Endothelial cell of umbilical vein (primary cell): ENCODE measurements at regions not wholly inside any gene's neighbourhood (a gene's known extent, or its start where the extent isn't known, plus 50 kb on each side); places are given as distances from the start of the nearest gene placed in this dataset.

ENCODE experiments used
- BruUV-seq: library from RNA; stranded (reverse); fragments of 400-500 nt; replicated peaks from 2 replicates; lab custom pipeline; 2021; lab: Mats Ljungman, UMichigan
- CTCF ChIA-PET: fragments of 300-600, 350-600 bp; sonication (Branson Sonifier 250); formaldehyde crosslinking; loops from one replicate; lab custom pipeline; 2021; ENCODE audit warnings: antibody characterized with exemption, inconsistent platforms; lab: Charles Lee
- POLR2A ChIA-PET: fragments of 300-600, 350-600 bp; sonication (Branson Sonifier 250); formaldehyde crosslinking; loops from one replicate; lab custom pipeline; 2021; ENCODE audit warnings: antibody characterized with exemption, inconsistent platforms; lab: Charles Lee
- DNase-seq: peaks from one replicate; pipeline ENCODE4 v3.0.0-alpha.2; 2011; ENCODE audit warnings: low read depth, low spot score
- FAIRE-seq: peaks from 2 replicates; lab custom pipeline; 2011; peaks lifted over from hg19 to GRCh38; lab: Jason Lieb, UNC
- H2AFZ ChIP-seq: 2 replicates; pipeline ENCODE4 v1.6.0; 2012; ENCODE audit warnings: low read depth, low read length, control low read depth, inconsistent platforms
- H3K27ac ChIP-seq: 2 replicates; pipeline ENCODE4 v1.5.1; 2011; ENCODE audit warnings: low read depth, mild to moderate bottlenecking, control low read depth, low read length, moderate library complexity; ENCODE audit not compliant: insufficient read depth
- H3K27me3 ChIP-seq, 2 experiments: 2 replicates each; pipeline versions ENCODE4 v1.6.0 to v1.6.1; 2011; ENCODE audit warnings: low read length in 2 of 2, mixed read lengths in 1 of 2; ENCODE audit not compliant: control insufficient read depth in 2 of 2, insufficient read depth in 2 of 2
- H3K36me3 ChIP-seq, 2 experiments: 2 replicates in 1 of 2; 3 replicates in 1 of 2; pipeline ENCODE4 v1.5.1; 2011; ENCODE audit warnings: low read length in 2 of 2, mild to moderate bottlenecking in 1 of 2, moderate library complexity in 1 of 2; ENCODE audit not compliant: control insufficient read depth in 2 of 2, insufficient read depth in 2 of 2; ENCODE audit errors: extremely low read depth in 1 of 2
- H3K4me1 ChIP-seq: 3 replicates; pipeline ENCODE4 v1.5.1; 2011; ENCODE audit warnings: mild to moderate bottlenecking, low read length; ENCODE audit not compliant: control insufficient read depth, insufficient read depth; ENCODE audit errors: extremely low read depth
- H3K4me2 ChIP-seq: 2 replicates; pipeline ENCODE4 v1.6.1; 2011; ENCODE audit warnings: low read length, control low read depth, mixed read lengths; ENCODE audit not compliant: insufficient read depth
- H3K4me3 ChIP-seq, 3 experiments: fragments of 200-600 bp in 1 of 3; sonication (generic), shearing (Covaris generic) in 1 of 3; replicated peaks in 1 of 3; 2 replicates each; pipeline ENCODE4 v1.5.1; 2011 to 2016; ENCODE audit warnings: control low read depth in 3 of 3, low read length in 3 of 3, mild to moderate bottlenecking in 2 of 3, inconsistent platforms in 1 of 3, low read depth in 1 of 3, moderate library complexity in 1 of 3; ENCODE audit not compliant: insufficient read depth in 1 of 3
- H3K79me2 ChIP-seq: 2 replicates; pipeline ENCODE4 v1.6.0; 2012; ENCODE audit warnings: low read length, inconsistent platforms; ENCODE audit not compliant: control insufficient read depth, insufficient read depth
- H3K9ac ChIP-seq: replicated peaks from 2 replicates; pipeline ENCODE3; 2011; ENCODE audit warnings: low read length, control low read depth; ENCODE audit not compliant: insufficient read depth; ENCODE audit errors: extremely low read depth
- H3K9me1 ChIP-seq: replicated peaks from 3 replicates; pipeline ENCODE4 v1.6.0; 2011; ENCODE audit warnings: mild to moderate bottlenecking, low read length; ENCODE audit not compliant: control insufficient read depth, insufficient read depth; ENCODE audit errors: extremely low read depth
- H3K9me3 ChIP-seq: replicated peaks from 2 replicates; pipeline ENCODE4 v1.5.1; 2012; ENCODE audit warnings: low read length, inconsistent platforms; ENCODE audit not compliant: control insufficient read depth, insufficient read depth
- H4K20me1 ChIP-seq: replicated peaks from 2 replicates; pipeline ENCODE3; 2011; ENCODE audit warnings: mild to moderate bottlenecking, low read length; ENCODE audit not compliant: control insufficient read depth, insufficient read depth; ENCODE audit errors: extremely low read depth
- EZH2 ChIP-seq: IDR thresholded peaks from 2 replicates; pipeline ENCODE4 v1.6.1; 2012; ENCODE audit warnings: borderline replicate concordance, low read depth, mild to moderate bottlenecking, moderate library complexity, low read length, inconsistent platforms; ENCODE audit not compliant: severe bottlenecking
- FOS ChIP-seq: IDR thresholded peaks from 2 replicates; pipeline ENCODE4 v1.6.1; 2011; ENCODE audit warnings: mild to moderate bottlenecking, low read length, moderate library complexity, borderline replicate concordance; ENCODE audit not compliant: insufficient read depth
- GATA2 ChIP-seq: IDR thresholded peaks from 2 replicates; pipeline ENCODE4 v1.7.0; 2011; ENCODE audit warnings: low read depth, mild to moderate bottlenecking, moderate library complexity, mixed read lengths, low read length; ENCODE audit not compliant: insufficient read length, insufficient read depth
- JUN ChIP-seq: IDR thresholded peaks from 2 replicates; pipeline ENCODE4 v1.6.1; 2011; ENCODE audit warnings: borderline replicate concordance, low read depth; ENCODE audit not compliant: insufficient read length, insufficient read depth
- MYC ChIP-seq: IDR thresholded peaks from one replicate; pipeline ENCODE4 v1.6.1; 2011; ENCODE audit warnings: mild to moderate bottlenecking, low read depth, low read length
- POLR2A ChIP-seq: IDR thresholded peaks from 2 replicates; pipeline ENCODE4 v1.6.1; 2012; ENCODE audit warnings: low read depth, mild to moderate bottlenecking, control low read depth, low read length
- POLR2AphosphoS5 ChIP-seq: IDR thresholded peaks from 2 replicates; pipeline ENCODE4 v1.6.1; 2012; ENCODE audit warnings: low read depth, mild to moderate bottlenecking, control low read depth, low read length, moderate library complexity; ENCODE audit not compliant: insufficient read depth
- dilution Hi-C: fragments of 300-500 bp; cut with MboI; formaldehyde crosslinking; loops from one replicate; pipeline ENCODE4 v1.15.0; 2019; ENCODE audit warnings: low sequenced_read_pairs; ENCODE audit not compliant: extremely low pct_ligation_motif_present
- intact Hi-C: fragments of 100-400 bp; cut with micrococcal nuclease; formaldehyde crosslinking; loops from one replicate; pipeline ENCODE4 v1.10.0; 2022
- TF ChIP-seq, protein P1 (sequence below), 2 donors: IDR thresholded peaks; 1 replicate in 1 of 2; 2 replicates in 1 of 2; pipeline ENCODE4 v1.5.1; 2011; ENCODE audit warnings: low read length in 2 of 2, mild to moderate bottlenecking in 2 of 2, moderate library complexity in 2 of 2, control low read depth in 1 of 2, inconsistent platforms in 1 of 2, low read depth in 1 of 2; ENCODE audit not compliant: insufficient read depth in 1 of 2; ENCODE audit errors: extremely low read depth in 1 of 2
- TF ChIP-seq, protein P2 (sequence below): IDR thresholded peaks from 2 replicates; pipeline ENCODE4 v1.6.1; 2011; ENCODE audit not compliant: insufficient read depth, insufficient read length

DNA sequence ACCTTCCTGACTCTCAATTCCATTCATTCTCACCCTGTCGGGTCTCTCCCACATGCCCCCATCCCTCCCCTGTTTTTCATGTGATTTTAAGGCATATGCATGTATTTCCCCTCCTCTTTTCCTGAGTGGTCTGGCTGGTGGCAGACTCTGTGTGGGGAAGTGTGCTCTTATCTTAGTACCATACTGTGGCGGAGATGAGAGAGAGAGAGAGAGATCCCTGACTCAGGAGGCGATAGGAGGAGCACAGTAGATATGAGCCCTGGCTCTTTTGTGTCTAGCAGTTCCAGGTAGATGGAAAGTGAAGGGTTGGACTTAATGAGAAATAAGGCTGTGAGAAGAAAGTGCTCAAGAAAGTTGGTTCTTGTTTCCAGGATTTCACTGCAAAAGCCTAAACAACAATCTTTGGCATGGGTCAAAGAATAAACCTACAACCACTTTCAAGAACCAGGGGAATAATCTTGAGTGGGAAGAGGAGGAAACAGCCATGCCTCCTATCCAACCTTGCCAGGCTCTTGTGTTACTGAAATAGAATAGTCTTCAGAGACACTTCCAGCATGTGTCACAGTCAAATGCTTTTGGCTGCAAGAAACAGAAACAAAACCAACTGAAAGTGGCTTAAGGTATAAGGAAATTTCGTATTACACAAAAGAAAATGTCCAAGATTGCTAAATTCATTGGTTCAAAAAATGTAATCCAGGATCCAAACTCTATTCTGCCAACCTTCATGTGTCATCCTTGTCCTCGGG is 123.8 kb upstream of the MYLIP start:
- Histone ChIP-seq H3K4me1 (no peaks in the 10 kb centered on the region), H3K4me3 (no peak overlapping the region), H3K4me2 (no peak overlapping the region), H3K36me3 (no peaks in the 10 kb centered on the region), H3K9me1 (no peaks in the 10 kb centered on the region), H3K27me3 (peaks cover 0 to 4% of the 10 kb centered on the region in 2 experiments), H3K9me3 (no peaks in the 10 kb centered on the region), H3K9ac (no peak overlapping the region), H2AFZ (no peak overlapping the region), H3K79me2 (no peaks in the 10 kb centered on the region), H3K27ac (no peak overlapping the region), H4K20me1 (no peaks in the 10 kb centered on the region)
- DNase-seq (no peak), FAIRE-seq (no peak)
- no TSS peak for BruUV-seq
- dilution Hi-C loops = no loop called here
- CTCF ChIA-PET = interaction anchor here (0.9 to 1.2 kb wide), 2 partner anchors 8 to 108 kb away, joined by 3 read pairs; no protein-coding TSS in a partner anchor
- POLR2A ChIA-PET = no interaction called here
- intact Hi-C loops = no loop called here
- TF ChIP-seq MYC = no peak

DNA sequence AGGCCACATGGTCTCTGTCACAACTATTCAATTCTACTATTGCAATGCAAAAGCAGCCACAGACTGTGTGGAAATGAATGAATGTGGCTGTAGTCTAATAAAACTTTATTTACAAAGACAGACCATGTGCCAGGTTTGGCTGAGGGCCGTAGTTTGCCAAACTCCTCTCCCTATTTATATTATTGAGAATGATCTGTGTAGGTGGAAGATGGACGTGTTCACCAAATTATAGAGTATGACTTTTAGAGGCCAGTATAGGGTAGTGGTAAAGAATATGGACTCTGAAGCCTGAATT is 125.7 kb upstream of the MYLIP start:
- H3K4me3 ChIP-seq = no peak overlapping the region
- no peak overlapping the region for H3K27ac ChIP-seq
- POLR2A ChIA-PET = no interaction called here
- H3K9me3 ChIP-seq = no peaks in the 10 kb centered on the region
- no peaks in the 10 kb centered on the region for H3K9me1 ChIP-seq
- H3K4me2 ChIP-seq = no peak overlapping the region
- H3K4me1 ChIP-seq = peaks cover 5% of the 10 kb centered on the region
- TF ChIP-seq MYC (no peak), FOS (no peak), GATA2 (no peak), JUN (no peak), EZH2 (no peak), POLR2A (no peak), POLR2AphosphoS5 (no peak)
- TF ChIP-seq, protein P1, sequence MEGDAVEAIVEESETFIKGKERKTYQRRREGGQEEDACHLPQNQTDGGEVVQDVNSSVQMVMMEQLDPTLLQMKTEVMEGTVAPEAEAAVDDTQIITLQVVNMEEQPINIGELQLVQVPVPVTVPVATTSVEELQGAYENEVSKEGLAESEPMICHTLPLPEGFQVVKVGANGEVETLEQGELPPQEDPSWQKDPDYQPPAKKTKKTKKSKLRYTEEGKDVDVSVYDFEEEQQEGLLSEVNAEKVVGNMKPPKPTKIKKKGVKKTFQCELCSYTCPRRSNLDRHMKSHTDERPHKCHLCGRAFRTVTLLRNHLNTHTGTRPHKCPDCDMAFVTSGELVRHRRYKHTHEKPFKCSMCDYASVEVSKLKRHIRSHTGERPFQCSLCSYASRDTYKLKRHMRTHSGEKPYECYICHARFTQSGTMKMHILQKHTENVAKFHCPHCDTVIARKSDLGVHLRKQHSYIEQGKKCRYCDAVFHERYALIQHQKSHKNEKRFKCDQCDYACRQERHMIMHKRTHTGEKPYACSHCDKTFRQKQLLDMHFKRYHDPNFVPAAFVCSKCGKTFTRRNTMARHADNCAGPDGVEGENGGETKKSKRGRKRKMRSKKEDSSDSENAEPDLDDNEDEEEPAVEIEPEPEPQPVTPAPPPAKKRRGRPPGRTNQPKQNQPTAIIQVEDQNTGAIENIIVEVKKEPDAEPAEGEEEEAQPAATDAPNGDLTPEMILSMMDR (IDR thresholded peaks at IDR 0.05; ENCODE audit: extremely low read depth in 1 of 2, insufficient read depth in 1 of 2, low read depth in 1 of 2, low read length in 2 of 2) = no peak
- TF ChIP-seq, protein P2, sequence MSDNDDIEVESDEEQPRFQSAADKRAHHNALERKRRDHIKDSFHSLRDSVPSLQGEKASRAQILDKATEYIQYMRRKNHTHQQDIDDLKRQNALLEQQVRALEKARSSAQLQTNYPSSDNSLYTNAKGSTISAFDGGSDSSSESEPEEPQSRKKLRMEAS = no peak
- no peaks in the 10 kb centered on the region for H4K20me1 ChIP-seq
- CTCF ChIA-PET = no interaction called here
- H3K9ac ChIP-seq = no peak overlapping the region
- no peaks in the 10 kb centered on the region for H3K36me3 ChIP-seq
- H3K27me3 ChIP-seq = peaks cover 0 to 4% of the 10 kb centered on the region in 2 experiments
- no peaks in the 10 kb centered on the region for H3K79me2 ChIP-seq
- no TSS peak for BruUV-seq
- no peak overlapping the region for H2AFZ ChIP-seq
- dilution Hi-C loops = no loop called here
- DNase-seq = no peak
- intact Hi-C loops = no loop called here
- FAIRE-seq = no peak
